ENCODE measurements at regions not wholly inside any gene's neighbourhood (a gene's known extent, or its start where the extent isn't known, plus 50 kb on each side); places are given as distances from the start of the nearest gene placed in this dataset.

GRCh38 chr13:53198017-53198416, 169.4 kb downstream of the OLFM4 start:
- no peaks in the 10 kb centered on the region for H3K27me3 ChIP-seq (replicated peaks; ENCODE audit: insufficient read depth)
- DNase-seq (ENCODE audit: low spot score) = no peak
- H3K36me3 ChIP-seq = no peaks in the 10 kb centered on the region
- no peak overlapping the region for H3K4me3 ChIP-seq
- TF ChIP-seq CTCF (IDR thresholded peaks at IDR 0.05) = no peak
- H3K4me1 ChIP-seq (ENCODE audit: control insufficient read depth in 1 of 2, low read depth in 2 of 2) = no peaks in the 10 kb centered on the region
- H3K27ac ChIP-seq = no peak overlapping the region
- no peaks in the 10 kb centered on the region for H3K9me3 ChIP-seq
- no peak for ATAC-seq (ENCODE audit: insufficient number of reproducible peaks, low FRiP score, low read depth)

- Histone ChIP-seq H3K27ac (no peak overlapping the region), H3K4me3 (no peak overlapping the region), H3K9me3 (no peaks in the 10 kb centered on the region), H3K4me1 (ENCODE audit: control insufficient read depth in 1 of 2, low read depth in 2 of 2) (no peaks in the 10 kb centered on the region), H3K36me3 (no peaks in the 10 kb centered on the region), H3K27me3 (replicated peaks; ENCODE audit: insufficient read depth) (no peaks in the 10 kb centered on the region)
- ATAC-seq (ENCODE audit: insufficient number of reproducible peaks, low FRiP score, low read depth) (no peak), DNase-seq (ENCODE audit: low spot score) (no peak)
- TF ChIP-seq CTCF (IDR thresholded peaks at IDR 0.05) = no peak
Observed at GRCh38 chr13:53198736-53199135, 170.1 kb downstream of the OLFM4 start.

- Histone ChIP-seq H3K36me3 (no peaks in the 10 kb centered on the region), H3K4me1 (ENCODE audit: control insufficient read depth in 1 of 2, low read depth in 2 of 2) (no peaks in the 10 kb centered on the region), H3K4me3 (no peak overlapping the region), H3K9me3 (no peaks in the 10 kb centered on the region), H3K27ac (no peak overlapping the region), H3K27me3 (replicated peaks; ENCODE audit: insufficient read depth) (no peaks in the 10 kb centered on the region)
- ATAC-seq (ENCODE audit: insufficient number of reproducible peaks, low FRiP score, low read depth) (no peak), DNase-seq (ENCODE audit: low spot score) (no peak)
- no peak for TF ChIP-seq CTCF (IDR thresholded peaks at IDR 0.05)
Observed at GRCh38 chr13:53200075-53200474, 171.5 kb downstream of the OLFM4 start.

GRCh38 chr13:53200498-53201453, 172.2 kb downstream of the OLFM4 start:
- H3K4me3 ChIP-seq = no peak overlapping the region
- no peaks in the 10 kb centered on the region for H3K27me3 ChIP-seq (replicated peaks; ENCODE audit: insufficient read depth)
- H3K36me3 ChIP-seq = no peaks in the 10 kb centered on the region
- ATAC-seq (ENCODE audit: insufficient number of reproducible peaks, low FRiP score, low read depth) (no peak), DNase-seq (ENCODE audit: low spot score) (no peak)
- H3K9me3 ChIP-seq = no peaks in the 10 kb centered on the region
- no peak overlapping the region for H3K27ac ChIP-seq
- H3K4me1 ChIP-seq (ENCODE audit: control insufficient read depth in 1 of 2, low read depth in 2 of 2) = no peaks in the 10 kb centered on the region
- peak; percentile 26 for TF ChIP-seq CTCF (IDR thresholded peaks at IDR 0.05)

- Histone ChIP-seq H3K4me1 (ENCODE audit: control insufficient read depth in 1 of 2, low read depth in 2 of 2) (no peaks in the 10 kb centered on the region), H3K9me3 (no peaks in the 10 kb centered on the region), H3K27me3 (replicated peaks; ENCODE audit: insufficient read depth) (no peaks in the 10 kb centered on the region), H3K4me3 (no peak overlapping the region), H3K36me3 (no peaks in the 10 kb centered on the region), H3K27ac (no peak overlapping the region)
- TF ChIP-seq CTCF (IDR thresholded peaks at IDR 0.05) = no peak
- no peak for ATAC-seq (ENCODE audit: insufficient number of reproducible peaks, low FRiP score, low read depth)
- no peak for DNase-seq (ENCODE audit: low spot score)
Observed at GRCh38 chr13:53201454-53202225, 173.0 kb downstream of the OLFM4 start.
